B cell (primary cell): ENCODE measurements at regions not wholly inside any gene's neighbourhood (a gene's known extent, or its start where the extent isn't known, plus 50 kb on each side); places are given as distances from the start of the nearest gene placed in this dataset.

Experiments
- ATAC-seq: fragments of 200-7000 bp; cut with Tn5 transposase; one replicate; pipeline ENCODE4 v1.10.0; 2021; ENCODE audit warnings: low read depth, mild to moderate bottlenecking, moderate number of reproducible peaks, moderate library complexity
- CTCF ChIA-PET: fragments of 350-600 bp; sonication (Branson Sonifier 250); formaldehyde crosslinking; loops from one replicate; lab custom pipeline; 2021; ENCODE audit warnings: antibody characterized with exemption, inconsistent platforms; lab: Charles Lee
- POLR2A ChIA-PET: fragments of 350-600 bp; sonication (Branson Sonifier 250); formaldehyde crosslinking; loops from one replicate; lab custom pipeline; 2021; ENCODE audit warnings: antibody characterized with exemption; lab: Charles Lee
- DNase-seq: peaks from one replicate; pipeline ENCODE4 v3.0.0; 2013
- H2AFZ ChIP-seq: 2 replicates; pipeline ENCODE4 v1.6.1; 2012; ENCODE audit warnings: mild to moderate bottlenecking, low read depth, low read length; ENCODE audit not compliant: insufficient read depth, poor library complexity, severe bottlenecking
- H3K27ac ChIP-seq, 2 donors: 1 replicate in 1 of 2; 2 replicates in 1 of 2; pipeline ENCODE4 v1.5.1; 2012 to 2013; ENCODE audit warnings: low read length in 2 of 2, mild to moderate bottlenecking in 2 of 2, moderate library complexity in 1 of 2
- H3K27me3 ChIP-seq, 4 experiments: fragments of 200-600 bp in 1 of 4; sonication (generic) in 1 of 4; replicated peaks in 1 of 4; 1 replicate in 2 of 4; 2 replicates in 2 of 4; pipeline versions ENCODE4 v1.6.1 to v1.7.0; 2013 to 2016; ENCODE audit warnings: low read length in 3 of 4, mild to moderate bottlenecking in 2 of 4, mixed read lengths in 1 of 4, moderate library complexity in 1 of 4; ENCODE audit not compliant: insufficient read depth in 4 of 4, control insufficient read depth in 3 of 4; ENCODE audit errors: control extremely low read depth in 1 of 4
- H3K36me3 ChIP-seq, 2 experiments: replicated peaks in 1 of 2; 1 replicate in 1 of 2; 2 replicates in 1 of 2; pipeline versions ENCODE4 v1.6.1 to v1.7.1; 2013; ENCODE audit warnings: low read length in 1 of 2; ENCODE audit not compliant: insufficient read depth in 2 of 2, control insufficient read depth in 1 of 2; ENCODE audit errors: control extremely low read depth in 1 of 2, extremely low read depth in 1 of 2
- H3K4me1 ChIP-seq, 2 donors: fragments of 200-600 bp in 1 of 2; sonication (generic) in 1 of 2; 1 replicate in 1 of 2; 2 replicates in 1 of 2; pipeline versions ENCODE4 v1.5.1 to v1.6.1; 2013 to 2017; ENCODE audit warnings: low read length in 2 of 2; ENCODE audit not compliant: control insufficient read depth in 2 of 2, insufficient read depth in 2 of 2
- H3K4me2 ChIP-seq: replicated peaks from 2 replicates; pipeline ENCODE3; 2012; ENCODE audit warnings: mild to moderate bottlenecking, low read depth, low read length; ENCODE audit not compliant: poor library complexity, severe bottlenecking
- H3K4me3 ChIP-seq, 5 experiments: fragments of 200-600 bp in 1 of 5; sonication (generic) in 1 of 5; 1 replicate in 3 of 5; 2 replicates in 2 of 5; pipeline versions ENCODE4 v1.5.1 to v1.7.0; 2011 to 2016; ENCODE audit warnings: low read length in 4 of 5, mild to moderate bottlenecking in 4 of 5, low read depth in 2 of 5, control low read depth in 1 of 5, moderate library complexity in 1 of 5; ENCODE audit not compliant: insufficient read depth in 1 of 5; ENCODE audit errors: control extremely low read depth in 1 of 5, extremely low read depth in 1 of 5
- H3K79me2 ChIP-seq: fragments of 200-600 bp; sonication (generic); one replicate; pipeline ENCODE4 v1.6.0; 2016; ENCODE audit warnings: low read length; ENCODE audit not compliant: control insufficient read depth, insufficient read depth
- H3K9ac ChIP-seq: fragments of 200-600 bp; sonication (generic); 2 replicates; pipeline ENCODE4 v1.6.1; 2017; ENCODE audit warnings: mild to moderate bottlenecking, low read length, moderate library complexity
- H3K9me3 ChIP-seq, 3 donors: one replicate each; pipeline versions ENCODE4 v1.6.1 to v1.7.1; 2013; ENCODE audit warnings: low read length in 2 of 3; ENCODE audit not compliant: control insufficient read depth in 2 of 3, insufficient read depth in 1 of 3; ENCODE audit errors: control extremely low read depth in 1 of 3
- H4K20me1 ChIP-seq: 2 replicates; pipeline ENCODE4 v1.6.0; 2012; ENCODE audit warnings: mild to moderate bottlenecking, low read length; ENCODE audit not compliant: insufficient read depth, control insufficient read depth, poor library complexity, severe bottlenecking
- H3K27ac Mint-ChIP-seq: one replicate; pipeline ENCODE4 v1.8.0; 2021; ENCODE audit warnings: mixed read lengths
- H3K27me3 Mint-ChIP-seq: one replicate; pipeline ENCODE4 v1.8.0; 2021; ENCODE audit warnings: mixed read lengths
- H3K4me1 Mint-ChIP-seq: one replicate; pipeline ENCODE4 v1.8.0; 2021; ENCODE audit warnings: mixed read lengths
- H3K4me3 Mint-ChIP-seq: one replicate; pipeline ENCODE4 v1.8.0; 2021; ENCODE audit warnings: mixed read lengths
- H3K9me3 Mint-ChIP-seq: one replicate; pipeline ENCODE4 v1.8.0; 2022; ENCODE audit warnings: mixed read lengths; ENCODE audit not compliant: insufficient read depth
- CTCF ChIP-seq: fragments of 200-600 bp; IDR thresholded peaks from one replicate; pipeline ENCODE4 v1.8.0; 2022; ENCODE audit warnings: antibody characterized with exemption, mild to moderate bottlenecking
- EZH2 ChIP-seq: IDR thresholded peaks from 2 replicates; pipeline ENCODE4 v1.6.1; 2012; ENCODE audit warnings: borderline replicate concordance, low read depth, mild to moderate bottlenecking, moderate library complexity, low read length; ENCODE audit not compliant: insufficient read depth, poor library complexity, severe bottlenecking
- WGBS: methylation state at CpG from one replicate; pipeline ENCODE4 v1.1.5; 2013; ENCODE audit warnings: missing lambda C conversion rate; ENCODE audit not compliant: insufficient coverage; 5-methylcytosine and 5-hydroxymethylcytosine counted together
- intact Hi-C: fragments of 100-400 bp; cut with micrococcal nuclease; formaldehyde crosslinking; loops from one replicate; pipeline ENCODE4 v1.10.0; 2022

DNA sequence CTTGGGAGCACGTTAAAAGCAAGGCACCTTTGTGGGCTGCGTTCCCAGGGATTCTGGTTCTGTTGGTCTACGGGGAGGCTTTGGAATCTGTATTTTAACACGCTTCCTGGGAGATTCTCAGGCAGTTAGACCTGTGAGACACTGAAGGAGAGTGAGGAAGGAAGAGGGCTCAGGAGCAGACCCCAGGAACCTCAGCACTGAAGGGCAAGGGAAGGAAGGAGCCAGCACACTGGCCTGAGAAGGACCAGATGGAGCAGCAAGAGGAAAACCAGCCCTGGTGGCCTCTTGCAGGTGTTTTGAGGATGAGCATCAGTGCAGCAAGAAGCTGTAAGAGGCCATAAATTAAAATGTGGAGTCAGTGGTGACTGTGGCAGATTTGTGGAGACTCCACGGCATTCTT is 146.7 kb downstream of the RPLP1 start:
- no peak overlapping the region for H3K27ac Mint-ChIP-seq

GRCh38 chr15:69600556-69601085 is 148.0 kb downstream of the RPLP1 start:
- Mint-ChIP-seq H3K9me3 (no peaks in the 10 kb centered on the region), H3K4me1 (no peaks in the 10 kb centered on the region), H3K4me3 (no peak overlapping the region), H3K27ac (no peak overlapping the region), H3K27me3 (peaks cover 60% of the 10 kb centered on the region)
- H4K20me1 ChIP-seq: no peaks in the 10 kb centered on the region
- ChIA-PET POLR2A (no interaction called here), CTCF (interaction anchor here (1.0 to 1.3 kb wide), 2 partner anchors 9 to 887 kb away, joined by 3 read pairs; no protein-coding TSS in a partner anchor)
- no peak overlapping the region for H3K9ac ChIP-seq
- no peaks in the 10 kb centered on the region for H3K36me3 ChIP-seq
- no peak overlapping the region for H3K27ac ChIP-seq
- TF ChIP-seq CTCF: no peak
- TF ChIP-seq EZH2: no peak
- WGBS: 92% methylated on average over 2 of the region's 3 CpGs
- H3K4me1 ChIP-seq: no peaks in the 10 kb centered on the region
- peaks cover 0 to 19% (median 7%) of the 10 kb centered on the region in 4 experiments for H3K27me3 ChIP-seq
- no peak for DNase-seq
- no peak overlapping the region for H2AFZ ChIP-seq
- H3K4me3 ChIP-seq: no peak overlapping the region
- intact Hi-C loops: no loop called here
- no peaks in the 10 kb centered on the region for H3K9me3 ChIP-seq
- no peak overlapping the region for H3K4me2 ChIP-seq
- no peak for ATAC-seq
- no peaks in the 10 kb centered on the region for H3K79me2 ChIP-seq

More for the DNA sequence above, 146.7 kb downstream of the RPLP1 start:
- ATAC-seq: no peak
- TF ChIP-seq EZH2 (no peak), CTCF (no peak)
- Histone ChIP-seq H3K4me3 (no peak overlapping the region), H3K79me2 (no peaks in the 10 kb centered on the region), H3K27me3 (peaks cover 0 to 30% (median 13%) of the 10 kb centered on the region in 4 experiments), H2AFZ (no peak overlapping the region), H3K9me3 (no peaks in the 10 kb centered on the region), H3K27ac (no peak overlapping the region), H4K20me1 (no peaks in the 10 kb centered on the region), H3K4me2 (no peak overlapping the region), H3K9ac (no peak overlapping the region), H3K36me3 (no peaks in the 10 kb centered on the region), H3K4me1 (peaks cover 7 to 8% of the 10 kb centered on the region in 2 donors)
- 86% methylated on average over 5 of the region's 5 CpGs for WGBS
- DNase-seq: no peak
- H3K9me3 Mint-ChIP-seq: no peaks in the 10 kb centered on the region
- intact Hi-C loops: no loop called here
- POLR2A ChIA-PET: no interaction called here
- peaks cover 3% of the 10 kb centered on the region for H3K4me1 Mint-ChIP-seq
- CTCF ChIA-PET: no interaction called here
- peaks cover 72% of the 10 kb centered on the region for H3K27me3 Mint-ChIP-seq
- no peak overlapping the region for H3K4me3 Mint-ChIP-seq
